SK-N-SH treated with all-trans-retinoic acid at 6 μM for 48 hours (cell line): ENCODE measurements at regions not wholly inside any gene's neighbourhood (a gene's known extent, or its start where the extent isn't known, plus 50 kb on each side); places are given as distances from the start of the nearest gene placed in this dataset.

Source experiments
- BACH2 ChIP-seq: fragments of 250-450 bp; sonication (Bioruptor Pico); IDR thresholded peaks from 2 replicates; pipeline ENCODE4 v1.9.0; 2021; ENCODE audit warnings: mild to moderate bottlenecking, borderline replicate concordance
- PPARA ChIP-seq: fragments of 250-450 bp; sonication (Bioruptor Pico); IDR thresholded peaks from 2 replicates; pipeline ENCODE4 v1.5.0; 2020; ENCODE audit warnings: mild to moderate bottlenecking, borderline replicate concordance
- TF ChIP-seq, protein P1 (sequence below): fragments of 250-450 bp; sonication (Bioruptor Pico); IDR thresholded peaks from 2 replicates; pipeline ENCODE4 v1.5.1; 2021; ENCODE audit warnings: mild to moderate bottlenecking, moderate library complexity

DNA sequence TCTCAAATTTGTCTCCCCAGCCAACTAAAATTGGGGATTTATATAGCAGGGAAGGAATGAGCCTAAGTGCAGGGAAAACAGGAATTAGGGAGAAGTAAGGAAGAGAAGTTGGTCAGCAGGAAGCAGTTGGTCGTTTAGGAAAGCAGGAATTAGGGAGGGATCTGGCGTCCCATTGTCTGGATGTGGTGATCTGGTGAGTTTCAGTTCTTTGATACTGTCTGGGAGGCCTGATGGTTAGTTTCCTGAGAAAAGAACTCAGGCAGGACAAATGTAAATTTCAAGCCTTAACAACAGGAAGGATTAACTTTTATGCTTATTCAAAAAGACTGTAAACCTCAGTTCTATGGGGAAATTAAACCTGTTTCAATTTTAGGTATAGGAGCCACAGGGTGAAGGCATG is 116.2 kb upstream of the PRL start:
- no peak for TF ChIP-seq BACH2 (CRISPR knock-in tag)
- TF ChIP-seq, protein P1, sequence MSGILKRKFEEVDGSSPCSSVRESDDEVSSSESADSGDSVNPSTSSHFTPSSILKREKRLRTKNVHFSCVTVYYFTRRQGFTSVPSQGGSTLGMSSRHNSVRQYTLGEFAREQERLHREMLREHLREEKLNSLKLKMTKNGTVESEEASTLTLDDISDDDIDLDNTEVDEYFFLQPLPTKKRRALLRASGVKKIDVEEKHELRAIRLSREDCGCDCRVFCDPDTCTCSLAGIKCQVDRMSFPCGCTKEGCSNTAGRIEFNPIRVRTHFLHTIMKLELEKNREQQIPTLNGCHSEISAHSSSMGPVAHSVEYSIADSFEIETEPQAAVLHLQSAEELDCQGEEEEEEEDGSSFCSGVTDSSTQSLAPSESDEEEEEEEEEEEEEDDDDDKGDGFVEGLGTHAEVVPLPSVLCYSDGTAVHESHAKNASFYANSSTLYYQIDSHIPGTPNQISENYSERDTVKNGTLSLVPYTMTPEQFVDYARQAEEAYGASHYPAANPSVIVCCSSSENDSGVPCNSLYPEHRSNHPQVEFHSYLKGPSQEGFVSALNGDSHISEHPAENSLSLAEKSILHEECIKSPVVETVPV (CRISPR knock-in tag), result no peak
- TF ChIP-seq PPARA (CRISPR knock-in tag), result no peak
